GM21529 (cell line): ENCODE measurements at regions not wholly inside any gene's neighbourhood (a gene's known extent, or its start where the extent isn't known, plus 50 kb on each side); places are given as distances from the start of the nearest gene placed in this dataset.

Experiments
- ATAC-seq: cut with Tn5 transposase; IDR thresholded peaks from one replicate; pipeline ENCODE4 v1.9.1; 2021; ENCODE audit not compliant: unreplicated experiment

DNA sequence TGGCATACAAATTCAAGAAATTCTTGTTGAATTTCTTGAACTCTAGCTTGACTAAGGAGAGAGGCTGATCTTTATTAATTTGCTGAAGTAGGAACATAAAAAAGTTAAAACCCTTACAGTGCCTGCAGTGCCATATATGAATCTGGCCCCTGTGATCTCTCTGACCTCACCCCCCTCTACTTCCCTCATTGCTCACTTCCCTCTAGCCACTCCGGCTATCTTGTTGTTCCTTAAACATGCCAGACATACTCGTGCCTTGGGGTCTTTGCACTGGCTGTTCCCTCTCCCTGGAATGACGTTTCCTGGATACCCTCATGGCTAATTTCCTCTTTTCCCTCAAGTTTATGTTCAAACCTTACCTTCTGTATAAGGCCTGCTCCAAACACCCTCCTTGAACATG is 246.3 kb upstream of the SIX2 start:
- ATAC-seq, result no peak

- ATAC-seq, result no peak
Measured at GRCh38 chr2:45254025-45254424, 244.8 kb upstream of the SIX2 start.

GRCh38 chr2:45253151-45253550 is 243.9 kb upstream of the SIX2 start:
- ATAC-seq, result no peak

- ATAC-seq, result no peak
Measured at GRCh38 chr2:45250176-45250575, 240.9 kb upstream of the SIX2 start.

DNA sequence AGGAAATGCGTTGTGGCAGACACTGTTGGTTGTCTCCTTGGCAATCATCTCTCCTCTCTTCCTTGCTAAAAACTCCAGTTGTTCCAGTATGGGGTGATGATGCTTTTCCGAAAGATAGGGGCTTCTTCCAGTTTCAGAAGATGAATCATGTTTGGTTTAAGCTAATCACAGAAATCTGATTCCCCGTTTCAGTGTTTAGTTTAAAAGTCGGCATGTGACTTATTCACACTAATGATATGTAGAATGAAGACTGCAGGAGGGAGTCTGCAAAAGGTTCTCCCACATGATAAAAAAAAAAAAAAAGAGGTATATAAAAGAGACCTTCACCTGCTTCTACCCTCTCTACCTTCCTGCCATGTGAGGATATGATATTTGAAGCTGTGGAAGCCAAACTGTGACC is 239.0 kb upstream of the SIX2 start:
- ATAC-seq, result no peak

DNA sequence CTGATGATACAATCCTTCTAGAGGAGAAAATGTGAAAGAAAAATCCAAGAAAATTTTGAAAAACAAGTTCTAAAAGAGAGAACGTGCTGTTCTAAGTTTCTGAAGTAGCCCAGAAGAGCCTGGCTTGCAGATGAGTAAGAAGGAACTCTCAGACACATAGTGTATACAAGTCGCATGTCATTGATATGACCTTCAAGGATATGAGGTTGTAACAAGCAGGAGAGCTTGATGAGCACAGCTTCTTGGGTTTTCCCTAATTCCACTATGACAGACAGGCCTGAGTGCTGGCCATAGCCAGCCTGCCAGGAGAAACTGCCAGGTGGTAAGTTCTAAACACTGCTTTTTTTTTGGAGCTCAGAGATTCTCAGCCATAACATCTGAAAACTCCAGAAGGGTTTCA is 235.7 kb upstream of the SIX2 start:
- no peak for ATAC-seq

- ATAC-seq, result no peak
Measured at GRCh38 chr2:45242161-45242741, 233.0 kb upstream of the SIX2 start.

- ATAC-seq, result no peak
Measured at GRCh38 chr2:45241061-45241561, 231.9 kb upstream of the SIX2 start.

DNA sequence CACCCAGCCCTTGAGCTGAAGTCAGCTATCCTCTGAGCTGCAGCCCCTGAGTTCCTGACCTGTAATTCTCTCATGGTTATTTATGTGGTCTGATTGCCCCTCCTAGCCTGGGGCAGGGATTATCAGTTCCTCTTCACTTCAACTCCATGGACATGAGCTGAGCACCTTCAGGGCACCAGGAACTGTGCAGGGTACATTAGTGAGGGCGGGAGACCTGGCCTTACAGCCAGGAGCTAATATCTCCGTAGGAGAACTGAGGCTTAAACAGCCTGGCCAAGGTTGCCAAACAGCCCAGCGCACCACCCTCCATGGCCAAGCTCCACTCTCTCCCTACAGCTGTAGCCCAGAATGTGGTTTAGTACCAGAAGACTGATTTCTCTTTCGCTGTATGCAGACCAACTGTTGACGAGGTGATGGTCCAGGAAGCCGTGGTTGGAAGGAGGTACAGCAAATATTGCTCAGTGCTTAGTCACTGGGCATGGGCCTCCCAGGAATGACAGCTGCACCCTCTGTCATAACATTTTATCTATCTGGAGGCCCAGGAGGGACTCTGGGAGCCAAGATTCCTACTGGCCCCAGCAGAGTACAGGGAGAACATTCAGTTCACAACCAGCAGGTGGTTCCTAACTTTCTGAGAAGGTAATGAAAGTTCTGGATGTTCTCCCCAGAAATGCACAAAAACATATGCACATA is 228.7 kb upstream of the SIX2 start:
- no peak for ATAC-seq

DNA sequence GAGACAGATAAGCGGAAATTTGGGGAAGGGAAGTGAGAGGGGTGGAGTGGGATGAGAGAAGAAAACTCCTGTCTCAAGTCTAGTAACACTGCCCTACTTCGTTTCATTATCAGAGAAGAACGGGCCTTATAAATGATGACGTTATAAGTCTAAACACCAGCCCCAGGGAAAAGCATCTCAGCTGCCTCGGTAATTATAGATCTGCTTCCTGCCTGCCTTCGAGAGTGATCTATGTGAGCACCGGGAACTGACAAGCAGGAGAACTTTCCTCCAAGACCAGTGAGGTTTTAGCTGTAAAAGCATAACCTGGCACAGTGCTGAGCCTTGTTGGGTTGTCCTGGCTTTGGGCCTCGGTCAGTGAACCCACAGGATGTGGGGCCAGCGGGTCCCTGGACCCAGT is 227.9 kb upstream of the SIX2 start:
- ATAC-seq, result no peak

DNA sequence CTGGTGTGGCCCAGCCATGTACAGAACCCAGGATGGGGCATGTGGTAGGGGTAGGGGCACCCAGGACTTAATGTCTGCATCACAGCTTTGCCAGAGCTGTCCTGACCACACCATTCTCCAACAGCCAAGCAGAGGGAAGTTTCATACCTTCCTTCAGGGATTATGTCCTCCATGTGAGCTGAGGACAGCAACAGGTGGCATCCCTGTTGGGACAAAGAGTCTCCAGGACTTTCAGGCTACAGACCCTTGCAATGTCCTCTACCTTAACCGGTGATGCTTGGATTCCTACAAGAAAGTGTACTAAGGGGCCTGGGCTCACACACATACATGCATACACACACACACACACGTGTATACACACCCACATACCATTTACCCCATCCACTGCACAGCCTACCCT is 227.0 kb upstream of the SIX2 start:
- ATAC-seq, result no peak

GRCh38 chr2:45233301-45233700 is 224.0 kb upstream of the SIX2 start:
- no peak for ATAC-seq

- ATAC-seq, result no peak
Measured at GRCh38 chr2:45232818-45233217, 223.6 kb upstream of the SIX2 start.

DNA sequence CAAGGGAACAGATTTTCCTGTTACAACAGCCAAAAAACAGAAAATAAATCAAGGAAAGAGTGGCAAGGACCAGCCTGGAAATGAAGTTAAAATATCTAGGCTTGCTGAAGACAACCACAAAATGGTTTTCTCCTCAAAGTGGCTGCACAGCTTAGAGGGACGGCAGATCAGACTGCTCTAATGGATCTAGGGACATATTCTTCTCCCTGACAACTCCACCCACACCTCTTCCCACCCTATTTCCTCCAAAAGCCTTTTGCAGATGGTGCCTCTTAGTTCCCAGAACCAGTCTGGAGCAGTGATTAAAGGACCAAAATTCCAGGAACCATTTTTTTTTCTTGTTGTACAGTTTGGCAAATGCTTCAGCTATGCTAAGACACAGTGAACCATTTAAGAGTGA is 220.2 kb upstream of the SIX2 start:
- no peak for ATAC-seq

DNA sequence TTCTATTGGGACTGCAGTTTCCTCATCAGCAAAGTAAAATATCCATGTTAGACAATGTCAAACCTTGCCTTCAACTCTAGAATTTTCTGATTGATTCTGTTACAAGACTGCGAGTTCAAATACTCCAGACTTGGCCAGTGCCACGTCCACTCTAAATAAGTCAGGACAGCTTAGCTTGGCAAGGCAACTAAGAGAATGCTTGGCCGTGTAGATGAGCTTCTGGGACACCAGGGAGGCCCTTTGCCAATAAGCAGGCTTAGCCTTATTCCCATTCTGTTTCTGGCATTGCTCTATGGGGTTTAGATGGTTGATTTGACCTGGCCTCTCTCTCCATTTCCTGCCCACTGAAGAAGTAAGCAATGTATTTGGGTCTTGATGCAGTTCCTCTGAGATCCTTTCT is 218.1 kb upstream of the SIX2 start:
- no peak for ATAC-seq

DNA sequence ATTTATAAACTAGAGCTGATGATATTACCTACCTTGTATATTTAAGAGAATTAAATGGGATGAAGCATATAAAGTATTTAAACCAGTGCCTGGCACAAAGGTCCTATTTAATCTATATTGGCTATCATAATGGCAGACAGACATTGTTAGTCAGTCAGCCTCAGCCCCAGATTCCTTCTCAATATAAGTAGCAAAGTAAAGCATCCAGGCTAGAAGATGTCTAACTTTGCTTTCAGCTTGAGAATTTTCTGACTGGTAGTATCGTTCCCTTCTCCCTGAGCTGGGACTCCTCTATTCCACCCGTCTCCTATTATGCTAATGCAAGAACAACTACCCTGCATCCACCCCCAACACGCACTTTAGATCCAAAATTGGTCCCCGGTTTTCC is 215.7 kb upstream of the SIX2 start:
- ATAC-seq, result no peak

- ATAC-seq, result no peak
Measured at GRCh38 chr2:45224321-45224992, 215.2 kb upstream of the SIX2 start.

DNA sequence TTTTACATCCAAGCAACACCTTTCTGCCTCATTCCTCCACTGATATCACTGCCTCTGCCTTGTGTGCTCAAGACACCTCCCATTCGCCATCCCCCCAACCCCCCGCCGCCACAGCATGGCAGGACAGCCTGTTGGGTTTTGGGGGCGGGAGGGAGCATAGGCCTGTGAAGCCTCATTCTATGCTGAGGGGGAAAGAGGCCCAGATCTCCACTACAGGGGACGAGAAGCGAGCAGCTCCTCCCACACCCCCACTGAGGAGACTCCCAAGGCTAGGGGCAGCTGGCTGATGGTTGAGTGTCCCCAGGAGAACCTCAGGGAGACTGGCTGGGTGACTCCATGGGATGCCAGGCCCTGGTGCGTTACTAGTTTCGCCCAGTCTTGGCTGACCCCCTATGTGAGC is 214.3 kb upstream of the SIX2 start:
- ATAC-seq, result no peak

DNA sequence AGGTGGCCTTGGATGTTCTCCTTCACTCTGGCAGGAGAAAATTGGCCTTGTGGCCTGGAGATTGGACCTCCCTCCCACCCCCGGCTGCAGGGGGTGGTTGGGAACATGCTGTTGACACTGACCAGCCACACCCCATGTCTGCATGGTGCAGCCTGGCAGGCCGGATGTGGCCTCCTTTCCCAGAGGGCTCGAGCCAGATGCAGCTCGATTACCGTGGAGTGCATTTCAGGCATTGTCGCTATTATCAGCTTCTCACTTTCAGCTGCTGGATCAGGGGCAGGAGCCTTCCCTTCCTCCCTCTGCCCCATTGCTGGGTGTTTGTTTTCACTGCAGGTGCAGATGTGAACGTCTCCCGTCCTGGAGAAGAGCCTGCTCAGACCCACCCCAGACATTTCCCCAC is 211.0 kb upstream of the SIX2 start:
- no peak for ATAC-seq

GRCh38 chr2:45218931-45219339 is 209.7 kb upstream of the SIX2 start:
- no peak for ATAC-seq

- no peak for ATAC-seq
Measured at GRCh38 chr2:45218297-45218696, 209.0 kb upstream of the SIX2 start.

GRCh38 chr2:45216118-45216517 is 206.9 kb upstream of the SIX2 start:
- ATAC-seq, result no peak
